RWPE1 (cell line): ENCODE measurements at regions not wholly inside any gene's neighbourhood (a gene's known extent, or its start where the extent isn't known, plus 50 kb on each side); places are given as distances from the start of the nearest gene placed in this dataset.

Source experiments
- CTCF ChIA-PET: fragments of 350-600 bp; sonication (Branson Sonifier 250); formaldehyde crosslinking; extraction: SDS; loops from one replicate; lab custom pipeline; 2021; lab: Yijun Ruan, JAX
- POLR2A ChIA-PET: fragments of 400-600 bp; formaldehyde crosslinking; extraction: SDS; loops from one replicate; lab custom pipeline; 2020; ENCODE audit warnings: antibody characterized with exemption; ENCODE audit not compliant: low non-redundant PET; lab: Yijun Ruan, JAX
- DNase-seq: peaks from one replicate; pipeline ENCODE4 v3.0.0; 2012; ENCODE audit warnings: low spot score
- H3K27ac ChIP-seq: fragments of 450-650 bp; 2 replicates; pipeline ENCODE4 v1.5.1; 2017
- CTCF ChIP-seq: fragments of 450-650 bp; conservative IDR thresholded peaks from 2 replicates; pipeline ENCODE4 v1.5.1; 2017; ENCODE audit warnings: low read depth, mild to moderate bottlenecking

DNA sequence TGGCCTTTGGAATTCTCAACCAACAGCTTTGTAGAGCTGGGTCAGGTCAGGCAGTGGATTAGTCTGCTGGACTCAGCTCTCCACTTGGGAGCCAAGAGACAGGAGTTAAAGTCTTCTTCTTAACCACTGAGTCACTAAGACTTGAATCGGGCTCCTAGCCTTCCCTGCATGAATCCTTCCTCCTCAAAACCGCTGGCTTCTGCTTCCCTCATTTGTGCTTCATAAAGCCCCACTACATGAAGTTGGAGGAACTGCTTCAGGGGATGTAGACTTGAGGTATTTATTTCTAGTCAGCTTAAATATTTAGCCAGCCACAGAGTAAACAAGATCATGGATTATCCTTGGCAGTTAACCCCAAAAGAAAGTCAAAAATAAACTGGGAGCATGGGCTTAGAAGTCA lies 536.3 kb upstream of the TNP1 start:
- H3K27ac ChIP-seq, result no peak overlapping the region
- TF ChIP-seq CTCF, result no peak
- DNase-seq, result no peak
- CTCF ChIA-PET, result no interaction called here
- POLR2A ChIA-PET, result no interaction called here

- ChIA-PET CTCF (no interaction called here), POLR2A (no interaction called here)
- no peak for TF ChIP-seq CTCF
- peak; percentile 18 for DNase-seq
- H3K27ac ChIP-seq, result no peak overlapping the region
Measured at GRCh38 chr2:217394510-217395351, 534.9 kb upstream of the TNP1 start.

DNA sequence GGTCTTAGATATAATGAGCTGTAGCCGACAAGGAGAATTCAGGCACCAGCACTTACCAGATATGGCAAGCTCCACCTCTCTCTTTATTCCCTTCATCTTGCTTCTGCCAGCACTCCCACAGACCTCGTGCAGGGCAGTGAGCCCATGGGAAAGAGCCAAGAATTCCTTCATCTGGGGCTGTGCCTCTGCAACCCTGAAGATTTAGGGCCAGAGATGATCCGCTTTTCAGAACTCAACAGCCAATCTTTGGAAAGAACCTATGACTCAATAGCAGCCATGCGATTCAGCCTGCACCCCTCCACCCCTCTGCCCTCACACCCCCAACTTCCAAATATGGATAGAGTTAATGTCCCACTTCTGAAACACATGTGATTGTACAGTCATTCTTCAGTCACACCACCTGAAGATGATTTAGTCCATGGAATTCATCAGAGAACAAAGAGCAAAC lies 533.7 kb upstream of the TNP1 start:
- POLR2A ChIA-PET, result no interaction called here
- TF ChIP-seq CTCF, result no peak
- H3K27ac ChIP-seq, result peak overlapping the region; percentile 69
- DNase-seq, result peak; percentile 77
- CTCF ChIA-PET, result interaction anchor here (0.6 kb wide), 1 partner anchor 194 kb away, joined by 3 read pairs; no protein-coding TSS in a partner anchor

GRCh38 chr2:217392930-217393584 lies 533.2 kb upstream of the TNP1 start:
- TF ChIP-seq CTCF, result no peak
- no peak for DNase-seq
- POLR2A ChIA-PET, result no interaction called here
- peak overlapping the region; percentile 69 for H3K27ac ChIP-seq
- CTCF ChIA-PET, result interaction anchor here (0.6 kb wide), 2 partner anchors 85 to 194 kb away, joined by 3 to 5 read pairs; no protein-coding TSS in a partner anchor

DNA sequence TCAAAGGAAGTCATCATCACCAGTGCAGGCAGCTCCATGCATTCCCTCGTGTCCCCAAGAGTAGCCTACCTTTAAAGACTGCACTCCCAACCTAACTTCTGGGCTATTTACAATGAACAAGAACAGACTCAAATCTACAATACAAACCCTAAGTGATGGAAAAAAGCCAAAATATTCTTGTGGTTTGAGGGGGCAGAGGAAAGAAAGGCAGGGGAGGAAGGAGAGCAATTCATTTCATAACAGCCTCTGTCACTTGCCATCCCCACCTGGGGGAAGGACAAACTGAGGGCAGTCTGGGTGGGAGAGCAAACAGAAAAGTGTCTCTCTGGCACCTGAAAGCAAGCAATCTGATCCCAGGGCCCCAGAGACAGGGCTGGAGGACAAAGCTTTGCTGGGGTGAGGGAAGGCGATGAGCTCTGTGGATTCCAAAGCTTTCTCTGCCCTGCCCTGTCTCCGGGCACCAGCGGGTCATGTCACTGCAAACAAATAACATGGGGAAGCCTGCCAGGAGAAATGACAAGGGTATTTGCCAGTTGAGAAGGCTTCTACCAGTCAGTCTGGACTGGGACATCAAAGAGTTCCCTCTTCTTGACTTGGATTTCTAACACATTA lies 528.0 kb upstream of the TNP1 start:
- CTCF ChIA-PET, result no interaction called here
- H3K27ac ChIP-seq, result no peak overlapping the region
- no peak for TF ChIP-seq CTCF
- no peak for DNase-seq
- POLR2A ChIA-PET, result no interaction called here

DNA sequence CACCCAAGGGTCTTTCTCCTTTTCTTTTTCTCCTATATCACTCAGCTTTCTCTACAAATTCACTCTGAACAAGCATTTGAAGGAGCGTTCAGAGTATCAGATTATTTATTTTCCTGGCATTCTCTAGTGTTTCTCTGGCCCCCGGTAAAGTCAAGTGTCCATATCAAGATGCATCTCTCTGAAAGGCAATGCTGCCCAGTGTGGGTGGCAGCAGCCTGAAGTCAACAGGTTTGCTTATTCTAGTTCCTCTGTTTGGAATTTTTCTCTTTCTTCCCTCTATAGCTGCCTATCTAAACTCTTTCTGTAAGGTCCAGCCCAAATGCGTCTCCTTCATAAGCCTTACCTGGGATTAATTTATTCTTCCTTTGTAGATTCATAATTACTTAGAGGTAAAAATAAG lies 526.2 kb upstream of the TNP1 start:
- H3K27ac ChIP-seq, result no peak overlapping the region
- TF ChIP-seq CTCF, result no peak
- POLR2A ChIA-PET, result no interaction called here
- CTCF ChIA-PET, result interaction anchor here (0.7 to 1.0 kb wide), 2 partner anchors 17 to 125 kb away, joined by 3 read pairs; no protein-coding TSS in a partner anchor
- no peak for DNase-seq
